Chondrocyte (in vitro differentiated cells): ENCODE measurements at regions not wholly inside any gene's neighbourhood (a gene's known extent, or its start where the extent isn't known, plus 50 kb on each side); places are given as distances from the start of the nearest gene placed in this dataset.

Source experiments
- DNase-seq: peaks from one replicate; pipeline ENCODE4 v3.0.0; 2021; ENCODE audit warnings: mixed read lengths, low spot score
- H3K27ac Mint-ChIP-seq: one replicate; pipeline ENCODE4 v1.8.0; 2021; ENCODE audit warnings: mild to moderate bottlenecking, moderate library complexity, mixed read lengths; ENCODE audit not compliant: unreplicated experiment
- H3K27me3 Mint-ChIP-seq: 2 replicates; pipeline ENCODE4 v1.8.0; 2021; ENCODE audit warnings: low read depth, mixed read lengths
- H3K36me3 Mint-ChIP-seq: 2 replicates; pipeline ENCODE4 v1.8.0; 2021; ENCODE audit warnings: low read depth, mixed read lengths
- H3K4me1 Mint-ChIP-seq: 2 replicates; pipeline ENCODE4 v1.8.0; 2021; ENCODE audit warnings: low read depth, mild to moderate bottlenecking, mixed read lengths
- H3K4me3 Mint-ChIP-seq: one replicate; pipeline ENCODE4 v1.8.0; 2021; ENCODE audit warnings: mild to moderate bottlenecking, moderate library complexity, mixed read lengths; ENCODE audit not compliant: unreplicated experiment
- H3K9me3 Mint-ChIP-seq: 2 replicates; pipeline ENCODE4 v1.8.0; 2021; ENCODE audit warnings: low read depth, mixed read lengths
- TF ChIP-seq, protein P1 (sequence below): fragments of 200-600 bp; sonication (generic); IDR thresholded peaks from 2 replicates; pipeline ENCODE4 v1.5.0; 2021; ENCODE audit warnings: antibody characterized with exemption, mild to moderate bottlenecking, moderate library complexity

DNA sequence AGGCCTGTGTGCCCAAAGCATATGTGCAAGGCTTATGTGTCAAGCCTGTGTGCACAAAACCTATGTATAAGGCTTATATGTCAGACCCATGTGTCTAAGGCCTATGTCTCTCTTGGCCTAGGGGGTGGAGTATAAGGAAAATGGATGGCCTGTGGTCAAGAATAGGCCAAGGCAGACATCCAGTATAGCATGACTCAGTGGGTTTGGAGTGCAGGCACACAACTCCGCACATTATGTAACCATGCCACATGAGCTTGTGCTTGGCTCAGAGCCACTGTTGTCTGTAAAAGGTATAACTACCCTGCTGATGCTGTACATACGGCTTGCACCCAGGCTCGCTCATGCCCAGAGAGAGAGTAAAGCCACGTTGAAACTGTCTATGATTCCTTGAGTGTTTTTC, 626.4 kb upstream of the NUDT12 start:
- H3K4me1 Mint-ChIP-seq: peaks cover 24% of the 10 kb centered on the region
- no peaks in the 10 kb centered on the region for H3K9me3 Mint-ChIP-seq
- H3K27ac Mint-ChIP-seq: no peak overlapping the region
- TF ChIP-seq, protein P1, sequence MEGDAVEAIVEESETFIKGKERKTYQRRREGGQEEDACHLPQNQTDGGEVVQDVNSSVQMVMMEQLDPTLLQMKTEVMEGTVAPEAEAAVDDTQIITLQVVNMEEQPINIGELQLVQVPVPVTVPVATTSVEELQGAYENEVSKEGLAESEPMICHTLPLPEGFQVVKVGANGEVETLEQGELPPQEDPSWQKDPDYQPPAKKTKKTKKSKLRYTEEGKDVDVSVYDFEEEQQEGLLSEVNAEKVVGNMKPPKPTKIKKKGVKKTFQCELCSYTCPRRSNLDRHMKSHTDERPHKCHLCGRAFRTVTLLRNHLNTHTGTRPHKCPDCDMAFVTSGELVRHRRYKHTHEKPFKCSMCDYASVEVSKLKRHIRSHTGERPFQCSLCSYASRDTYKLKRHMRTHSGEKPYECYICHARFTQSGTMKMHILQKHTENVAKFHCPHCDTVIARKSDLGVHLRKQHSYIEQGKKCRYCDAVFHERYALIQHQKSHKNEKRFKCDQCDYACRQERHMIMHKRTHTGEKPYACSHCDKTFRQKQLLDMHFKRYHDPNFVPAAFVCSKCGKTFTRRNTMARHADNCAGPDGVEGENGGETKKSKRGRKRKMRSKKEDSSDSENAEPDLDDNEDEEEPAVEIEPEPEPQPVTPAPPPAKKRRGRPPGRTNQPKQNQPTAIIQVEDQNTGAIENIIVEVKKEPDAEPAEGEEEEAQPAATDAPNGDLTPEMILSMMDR: no peak
- H3K4me3 Mint-ChIP-seq: no peak overlapping the region
- DNase-seq: no peak
- H3K36me3 Mint-ChIP-seq: no peaks in the 10 kb centered on the region
- no peaks in the 10 kb centered on the region for H3K27me3 Mint-ChIP-seq

DNA sequence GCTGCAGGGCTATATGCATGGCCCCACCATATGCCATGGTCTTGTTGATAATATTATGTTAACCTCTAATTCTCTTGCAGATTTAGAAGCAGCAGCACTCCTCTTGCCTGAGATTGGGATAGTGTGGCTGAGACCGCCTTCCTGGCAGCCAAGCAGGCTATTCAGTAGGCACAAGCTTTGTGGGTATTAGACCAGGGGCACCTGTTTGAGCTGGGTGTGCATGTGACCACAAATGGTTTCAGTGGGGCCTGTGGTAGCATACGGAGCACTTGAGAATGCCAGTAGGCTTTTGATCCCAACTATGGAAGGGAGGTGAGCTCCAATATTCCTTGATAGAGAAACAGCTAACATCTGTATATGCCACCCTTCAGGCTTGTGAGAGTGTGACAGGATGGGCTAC, 625.1 kb upstream of the NUDT12 start:
- TF ChIP-seq, protein P1: no peak
- H3K4me1 Mint-ChIP-seq: peaks cover 27% of the 10 kb centered on the region
- no peaks in the 10 kb centered on the region for H3K9me3 Mint-ChIP-seq
- H3K27ac Mint-ChIP-seq: no peak overlapping the region
- no peaks in the 10 kb centered on the region for H3K27me3 Mint-ChIP-seq
- DNase-seq: no peak
- no peaks in the 10 kb centered on the region for H3K36me3 Mint-ChIP-seq
- no peak overlapping the region for H3K4me3 Mint-ChIP-seq

DNA sequence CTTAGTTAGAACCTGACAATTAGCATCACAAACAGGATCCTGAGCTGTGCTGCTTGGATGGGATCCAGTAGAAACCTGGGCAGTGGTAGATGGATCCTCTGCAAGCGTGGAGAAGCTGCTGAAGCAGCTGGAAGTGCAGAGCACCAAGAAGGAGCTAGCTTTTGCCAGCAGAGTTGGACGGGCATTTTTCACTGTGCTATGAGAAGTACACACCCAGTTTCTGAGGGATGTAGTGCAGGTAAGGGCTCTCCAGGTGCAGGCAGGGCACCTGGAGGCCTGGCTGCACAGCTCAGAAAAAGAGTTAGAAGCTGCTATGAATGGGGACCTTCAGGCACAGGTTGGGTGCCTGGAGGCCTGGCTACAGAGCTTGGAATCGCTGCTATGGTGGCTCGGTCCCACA, 623.9 kb upstream of the NUDT12 start:
- no peak for DNase-seq
- Mint-ChIP-seq H3K4me1 (peaks cover 27% of the 10 kb centered on the region), H3K36me3 (no peaks in the 10 kb centered on the region), H3K4me3 (no peak overlapping the region), H3K9me3 (no peaks in the 10 kb centered on the region), H3K27me3 (no peaks in the 10 kb centered on the region), H3K27ac (no peak overlapping the region)
- TF ChIP-seq, protein P1: no peak

DNA sequence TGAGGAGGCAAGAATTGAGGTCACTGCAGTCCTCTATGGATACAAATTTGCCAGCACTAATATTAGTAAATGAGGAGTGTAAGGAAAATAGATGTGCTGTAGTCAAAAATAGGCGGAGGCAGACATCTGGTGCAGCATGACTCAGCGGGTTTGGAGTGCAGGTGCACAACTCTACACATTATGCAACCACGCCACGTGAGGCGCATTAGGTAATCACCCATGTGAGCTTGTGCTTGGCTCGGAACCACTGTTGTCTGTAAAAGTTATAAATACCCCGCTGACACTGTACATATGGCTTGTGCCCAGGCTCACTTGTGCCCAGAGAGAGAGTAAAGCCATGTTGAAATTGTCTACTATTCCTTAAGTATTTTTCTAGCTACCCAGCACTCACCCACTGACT, 623.5 kb upstream of the NUDT12 start:
- Mint-ChIP-seq H3K27me3 (no peaks in the 10 kb centered on the region), H3K27ac (no peak overlapping the region), H3K9me3 (no peaks in the 10 kb centered on the region), H3K4me1 (peaks cover 27% of the 10 kb centered on the region), H3K4me3 (no peak overlapping the region), H3K36me3 (no peaks in the 10 kb centered on the region)
- TF ChIP-seq, protein P1: no peak
- DNase-seq: no peak

DNA sequence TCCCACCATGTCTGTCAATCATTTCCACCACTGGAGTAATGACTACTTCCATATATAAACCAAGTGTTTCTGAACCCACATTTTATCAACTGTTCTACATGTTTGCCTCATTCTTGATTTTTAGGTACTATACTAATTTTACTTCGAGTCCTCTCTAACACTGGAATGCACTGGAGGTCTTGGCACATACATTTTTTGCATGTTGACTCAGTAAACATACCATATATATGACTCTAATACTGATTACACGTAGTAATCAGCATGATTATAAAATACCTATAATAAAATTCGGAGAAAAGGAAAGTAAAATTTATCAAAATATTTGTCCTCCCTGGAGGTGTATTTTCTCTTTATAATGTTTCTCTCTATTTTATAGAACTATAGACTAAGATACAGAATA, 621.7 kb upstream of the NUDT12 start:
- Mint-ChIP-seq H3K27ac (no peak overlapping the region), H3K4me1 (peaks cover 21% of the 10 kb centered on the region), H3K4me3 (no peak overlapping the region), H3K9me3 (no peaks in the 10 kb centered on the region), H3K36me3 (peaks cover 3% of the 10 kb centered on the region), H3K27me3 (no peaks in the 10 kb centered on the region)
- DNase-seq: no peak
- TF ChIP-seq, protein P1: no peak
